Upper lobe of right lung (tissue), 1 donor: ENCODE measurements at regions not wholly inside any gene's neighbourhood (a gene's known extent, or its start where the extent isn't known, plus 50 kb on each side); places are given as distances from the start of the nearest gene placed in this dataset.

ENCODE experiments used
- ATAC-seq: fragments of 200-7000 bp; cut with Tn5 transposase; one replicate; pipeline ENCODE4 v1.9.1; 2020; ENCODE audit warnings: mild to moderate bottlenecking, moderate library complexity
- DNase-seq: peaks from one replicate; pipeline ENCODE4 v3.0.0-alpha.2; 2020
- H3K27ac ChIP-seq: fragments of 200-600 bp; one replicate; pipeline ENCODE4 v1.8.0; 2022
- H3K27me3 ChIP-seq: fragments of 200-600 bp; one replicate; pipeline ENCODE4 v1.8.0; 2022; ENCODE audit warnings: mild to moderate bottlenecking
- H3K36me3 ChIP-seq: fragments of 200-600 bp; one replicate; pipeline ENCODE4 v1.8.0; 2022
- H3K4me1 ChIP-seq: fragments of 200-600 bp; one replicate; pipeline ENCODE4 v1.8.0; 2022
- H3K4me3 ChIP-seq: fragments of 200-600 bp; one replicate; pipeline ENCODE4 v1.8.0; 2022; ENCODE audit warnings: mild to moderate bottlenecking
- H3K9me3 ChIP-seq: fragments of 200-600 bp; one replicate; pipeline ENCODE4 v1.8.0; 2022
- intact Hi-C: fragments of 100-400 bp; cut with DNase I; formaldehyde crosslinking; loops from one replicate; pipeline ENCODE4 v1.11.0; 2022
- TF ChIP-seq, protein P1 (sequence below): fragments of 200-600 bp; IDR thresholded peaks from one replicate; pipeline ENCODE4 v1.8.0; 2022; ENCODE audit warnings: antibody characterized with exemption
- donor health status: DM: no; HTN: yes; CAD: no; lungs with severe emphysema.

GRCh38 chr1:118617916-118618315, 370.2 kb downstream of the TBX15 start:
- H3K4me3 ChIP-seq = no peak overlapping the region
- TF ChIP-seq, protein P1, sequence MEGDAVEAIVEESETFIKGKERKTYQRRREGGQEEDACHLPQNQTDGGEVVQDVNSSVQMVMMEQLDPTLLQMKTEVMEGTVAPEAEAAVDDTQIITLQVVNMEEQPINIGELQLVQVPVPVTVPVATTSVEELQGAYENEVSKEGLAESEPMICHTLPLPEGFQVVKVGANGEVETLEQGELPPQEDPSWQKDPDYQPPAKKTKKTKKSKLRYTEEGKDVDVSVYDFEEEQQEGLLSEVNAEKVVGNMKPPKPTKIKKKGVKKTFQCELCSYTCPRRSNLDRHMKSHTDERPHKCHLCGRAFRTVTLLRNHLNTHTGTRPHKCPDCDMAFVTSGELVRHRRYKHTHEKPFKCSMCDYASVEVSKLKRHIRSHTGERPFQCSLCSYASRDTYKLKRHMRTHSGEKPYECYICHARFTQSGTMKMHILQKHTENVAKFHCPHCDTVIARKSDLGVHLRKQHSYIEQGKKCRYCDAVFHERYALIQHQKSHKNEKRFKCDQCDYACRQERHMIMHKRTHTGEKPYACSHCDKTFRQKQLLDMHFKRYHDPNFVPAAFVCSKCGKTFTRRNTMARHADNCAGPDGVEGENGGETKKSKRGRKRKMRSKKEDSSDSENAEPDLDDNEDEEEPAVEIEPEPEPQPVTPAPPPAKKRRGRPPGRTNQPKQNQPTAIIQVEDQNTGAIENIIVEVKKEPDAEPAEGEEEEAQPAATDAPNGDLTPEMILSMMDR = no peak
- intact Hi-C loops = no loop called here
- no peaks in the 10 kb centered on the region for H3K9me3 ChIP-seq
- no peak overlapping the region for H3K27ac ChIP-seq
- H3K36me3 ChIP-seq = no peaks in the 10 kb centered on the region
- ATAC-seq = no peak
- no peak for DNase-seq
- no peaks in the 10 kb centered on the region for H3K4me1 ChIP-seq
- no peaks in the 10 kb centered on the region for H3K27me3 ChIP-seq

DNA sequence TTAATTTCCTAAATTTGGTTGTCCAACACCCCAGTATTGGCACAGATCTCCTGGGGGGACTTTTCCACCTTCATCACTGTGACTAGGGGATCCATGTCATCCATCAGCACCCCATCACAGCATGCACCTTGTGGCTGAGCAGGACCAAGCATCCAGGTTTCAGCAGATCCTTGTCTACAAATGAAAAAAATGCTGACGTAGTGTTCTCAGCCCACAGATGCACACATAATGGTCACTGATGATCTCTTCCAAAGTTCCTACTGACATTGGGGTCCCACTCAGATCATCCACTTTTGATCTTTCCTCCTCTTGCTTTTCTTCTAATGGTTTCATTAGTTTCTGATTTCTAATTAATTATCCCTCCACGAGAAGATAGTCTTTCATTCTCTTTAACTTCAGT, 373.1 kb downstream of the TBX15 start:
- Histone ChIP-seq H3K27ac (no peak overlapping the region), H3K9me3 (no peaks in the 10 kb centered on the region), H3K27me3 (no peaks in the 10 kb centered on the region), H3K4me3 (no peak overlapping the region), H3K4me1 (no peaks in the 10 kb centered on the region), H3K36me3 (no peaks in the 10 kb centered on the region)
- DNase-seq (no peak), ATAC-seq (no peak)
- intact Hi-C loops = no loop called here
- TF ChIP-seq, protein P1 = no peak

DNA sequence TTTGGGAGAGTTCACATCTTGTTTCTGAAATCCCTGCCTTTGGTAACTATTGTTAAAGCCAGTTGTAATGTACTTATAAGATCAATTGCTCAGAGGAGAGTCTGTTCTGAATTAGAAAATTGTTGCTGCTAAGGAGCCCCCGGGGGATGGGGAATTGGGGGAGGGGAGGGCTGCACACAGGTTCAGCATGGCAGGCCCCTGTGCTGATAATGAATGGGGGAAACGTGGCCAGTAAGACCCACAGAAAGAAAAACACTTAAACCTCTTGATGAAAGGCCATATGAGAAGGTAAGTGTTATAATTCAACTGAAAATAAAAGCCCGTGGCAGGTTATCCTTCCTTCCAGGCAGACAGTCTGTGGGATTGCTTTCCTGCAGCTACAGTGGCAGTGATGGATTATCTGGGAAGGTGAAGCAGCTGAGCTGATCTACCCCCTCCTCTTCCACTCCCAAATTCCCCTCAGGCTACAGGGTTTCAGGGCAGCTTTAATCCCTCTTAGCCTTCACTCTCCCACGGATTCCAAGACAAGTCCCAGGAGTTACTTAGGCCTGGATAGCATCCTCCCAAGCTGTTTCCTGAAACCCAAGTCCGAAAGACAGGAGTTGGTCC, 398.8 kb downstream of the TBX15 start:
- TF ChIP-seq, protein P1 = no peak
- ATAC-seq (no peak), DNase-seq (no peak)
- Histone ChIP-seq H3K36me3 (no peaks in the 10 kb centered on the region), H3K4me1 (no peaks in the 10 kb centered on the region), H3K27me3 (no peaks in the 10 kb centered on the region), H3K4me3 (no peak overlapping the region), H3K9me3 (no peaks in the 10 kb centered on the region), H3K27ac (no peak overlapping the region)
- intact Hi-C loops = no loop called here

- no peak overlapping the region for H3K4me3 ChIP-seq
- no peaks in the 10 kb centered on the region for H3K27me3 ChIP-seq
- no peak overlapping the region for H3K27ac ChIP-seq
- intact Hi-C loops = no loop called here
- TF ChIP-seq, protein P1 = no peak
- DNase-seq = no peak
- ATAC-seq = no peak
- H3K36me3 ChIP-seq = no peaks in the 10 kb centered on the region
- no peaks in the 10 kb centered on the region for H3K4me1 ChIP-seq
- H3K9me3 ChIP-seq = no peaks in the 10 kb centered on the region
These were observed 399.6 kb downstream of the TBX15 start for GRCh38 chr1:118588566-118588965.

DNA sequence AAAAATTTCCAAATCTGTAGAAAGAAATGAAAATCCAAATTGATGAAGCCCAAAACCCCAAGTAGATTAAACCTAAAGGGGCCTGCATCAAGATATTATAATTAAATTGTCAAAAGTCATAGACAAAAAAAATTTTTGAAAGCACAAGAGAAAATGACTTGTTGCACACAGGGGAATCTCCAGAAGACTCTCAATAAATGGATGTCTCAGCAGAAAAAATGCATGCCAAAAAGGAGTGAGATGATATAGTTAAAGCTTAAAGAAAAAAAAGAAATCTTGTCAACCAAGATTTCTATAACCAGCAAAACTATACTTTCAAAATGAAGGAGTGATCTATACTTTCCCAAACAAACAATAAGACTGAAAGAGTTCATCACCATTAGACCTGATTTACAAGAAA, 393.2 kb upstream of the SPAG17 start:
- H3K27me3 ChIP-seq = no peaks in the 10 kb centered on the region
- H3K36me3 ChIP-seq = no peaks in the 10 kb centered on the region
- H3K4me1 ChIP-seq = no peaks in the 10 kb centered on the region
- intact Hi-C loops = no loop called here
- no peak overlapping the region for H3K4me3 ChIP-seq
- ATAC-seq (no peak), DNase-seq (no peak)
- peaks cover 7% of the 10 kb centered on the region for H3K9me3 ChIP-seq
- H3K27ac ChIP-seq = no peak overlapping the region
- TF ChIP-seq, protein P1 = no peak

DNA sequence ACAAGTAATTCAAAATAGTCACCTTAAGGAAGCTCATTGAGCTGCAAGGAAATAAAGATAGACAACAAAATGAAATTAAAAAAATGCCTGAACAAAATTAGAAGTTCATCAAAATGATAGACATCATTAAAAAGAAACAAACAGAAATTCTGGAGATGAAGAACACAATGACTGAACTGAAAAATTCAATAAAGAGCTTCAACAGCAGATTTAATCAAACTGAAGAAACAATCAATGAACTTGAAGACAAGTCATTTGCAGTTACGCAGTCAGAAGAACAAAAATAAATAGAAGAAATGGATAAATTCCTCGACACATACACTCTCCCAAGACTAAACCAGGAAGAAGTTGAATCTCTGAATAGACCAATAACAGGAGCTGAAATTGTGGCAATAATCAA, 390.0 kb upstream of the SPAG17 start:
- intact Hi-C loops = no loop called here
- ATAC-seq (no peak), DNase-seq (no peak)
- Histone ChIP-seq H3K9me3 (peaks cover 7% of the 10 kb centered on the region), H3K27ac (no peak overlapping the region), H3K27me3 (no peaks in the 10 kb centered on the region), H3K36me3 (no peaks in the 10 kb centered on the region), H3K4me3 (no peak overlapping the region), H3K4me1 (no peaks in the 10 kb centered on the region)
- TF ChIP-seq, protein P1 = no peak
